Neural cell (in vitro differentiated cells): ENCODE measurements at regions not wholly inside any gene's neighbourhood (a gene's known extent, or its start where the extent isn't known, plus 50 kb on each side); places are given as distances from the start of the nearest gene placed in this dataset.

Source experiments
- EZH2 ChIP-seq: fragments of 200-600, 300-800 bp; shearing (Covaris generic), sonication (generic); IDR thresholded peaks from 2 replicates; pipeline ENCODE4 v1.6.1; 2014; ENCODE audit warnings: antibody characterized with exemption, low read length, borderline replicate concordance, mild to moderate bottlenecking; ENCODE audit not compliant: insufficient read depth, poor library complexity, severe bottlenecking
- MXI1 ChIP-seq: fragments of 450-650 bp; conservative IDR thresholded peaks from 2 replicates; pipeline ENCODE4 v1.6.1; 2014; ENCODE audit warnings: antibody characterized with exemption, mild to moderate bottlenecking; ENCODE audit not compliant: poor library complexity, severe bottlenecking
- POLR2AphosphoS5 ChIP-seq: IDR thresholded peaks from 2 replicates; pipeline ENCODE4 v1.6.1; 2012
- RAD21 ChIP-seq: fragments of 450-650 bp; conservative IDR thresholded peaks from 2 replicates; pipeline ENCODE4 v1.6.1; 2014; ENCODE audit warnings: antibody characterized with exemption, mild to moderate bottlenecking, moderate library complexity
- SMC3 ChIP-seq: fragments of 450-650 bp; conservative IDR thresholded peaks from 2 replicates; pipeline ENCODE4 v1.6.1; 2014; ENCODE audit warnings: antibody characterized with exemption, mild to moderate bottlenecking, moderate library complexity; ENCODE audit not compliant: poor library complexity
- TF ChIP-seq, protein P1 (sequence below): fragments of 450-650 bp; IDR thresholded peaks from 2 replicates; pipeline ENCODE4 v1.5.1; 2014; ENCODE audit warnings: antibody characterized with exemption, mild to moderate bottlenecking, moderate library complexity; ENCODE audit not compliant: poor library complexity, severe bottlenecking

DNA sequence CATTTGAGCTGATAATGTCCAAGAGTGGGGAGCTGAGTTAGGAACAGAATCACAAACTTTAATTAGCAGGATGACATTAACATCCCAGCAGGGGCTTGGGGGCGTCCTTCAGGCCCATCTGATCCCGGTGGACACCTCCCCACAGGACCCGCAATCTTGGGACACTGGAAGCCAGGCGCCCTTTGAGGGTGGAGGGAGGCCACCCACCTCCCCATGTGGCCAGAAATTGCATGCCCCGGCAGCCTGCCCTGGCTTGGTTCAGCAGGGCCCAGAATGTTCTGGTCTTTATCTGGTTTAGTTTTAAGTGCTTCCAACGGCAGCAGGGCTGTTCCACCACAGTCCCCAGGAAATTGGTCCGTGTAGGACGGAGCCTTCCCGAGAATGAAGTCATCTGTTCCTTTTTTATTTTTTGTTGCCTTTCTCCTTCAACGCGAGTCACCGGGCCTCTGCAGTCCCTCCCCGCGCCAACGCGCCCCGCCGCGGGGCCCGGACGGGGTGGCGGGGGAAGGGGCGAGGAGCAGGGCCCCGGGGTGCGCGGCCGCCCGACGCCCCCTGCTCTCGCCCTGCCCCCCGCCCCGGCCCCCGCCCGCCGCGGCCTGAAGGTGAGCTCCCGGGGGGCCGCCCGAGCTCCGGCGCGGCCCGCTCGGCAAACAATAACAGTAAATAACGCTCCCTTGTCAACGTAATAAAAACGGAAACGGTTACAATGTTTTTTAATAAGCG lies 207.9 kb downstream of the C9orf50 start:
- TF ChIP-seq, protein P1, sequence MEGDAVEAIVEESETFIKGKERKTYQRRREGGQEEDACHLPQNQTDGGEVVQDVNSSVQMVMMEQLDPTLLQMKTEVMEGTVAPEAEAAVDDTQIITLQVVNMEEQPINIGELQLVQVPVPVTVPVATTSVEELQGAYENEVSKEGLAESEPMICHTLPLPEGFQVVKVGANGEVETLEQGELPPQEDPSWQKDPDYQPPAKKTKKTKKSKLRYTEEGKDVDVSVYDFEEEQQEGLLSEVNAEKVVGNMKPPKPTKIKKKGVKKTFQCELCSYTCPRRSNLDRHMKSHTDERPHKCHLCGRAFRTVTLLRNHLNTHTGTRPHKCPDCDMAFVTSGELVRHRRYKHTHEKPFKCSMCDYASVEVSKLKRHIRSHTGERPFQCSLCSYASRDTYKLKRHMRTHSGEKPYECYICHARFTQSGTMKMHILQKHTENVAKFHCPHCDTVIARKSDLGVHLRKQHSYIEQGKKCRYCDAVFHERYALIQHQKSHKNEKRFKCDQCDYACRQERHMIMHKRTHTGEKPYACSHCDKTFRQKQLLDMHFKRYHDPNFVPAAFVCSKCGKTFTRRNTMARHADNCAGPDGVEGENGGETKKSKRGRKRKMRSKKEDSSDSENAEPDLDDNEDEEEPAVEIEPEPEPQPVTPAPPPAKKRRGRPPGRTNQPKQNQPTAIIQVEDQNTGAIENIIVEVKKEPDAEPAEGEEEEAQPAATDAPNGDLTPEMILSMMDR, result no peak
- no peak for TF ChIP-seq EZH2
- peak; percentile 32 for TF ChIP-seq RAD21
- peak; percentile 70 for TF ChIP-seq POLR2AphosphoS5
- peak; percentile 48 for TF ChIP-seq SMC3
- TF ChIP-seq MXI1, result no peak
